Left renal cortex interstitium (tissue), 4 donors: ENCODE measurements at regions not wholly inside any gene's neighbourhood (a gene's known extent, or its start where the extent isn't known, plus 50 kb on each side); places are given as distances from the start of the nearest gene placed in this dataset.

Experiments
- DNase-seq, 4 donors: peaks; one replicate each; pipeline ENCODE4 v3.0.0-alpha.2; 2013; ENCODE audit warnings: low read depth in 4 of 4, low spot score in 2 of 4, missing footprints in 1 of 4

DNA sequence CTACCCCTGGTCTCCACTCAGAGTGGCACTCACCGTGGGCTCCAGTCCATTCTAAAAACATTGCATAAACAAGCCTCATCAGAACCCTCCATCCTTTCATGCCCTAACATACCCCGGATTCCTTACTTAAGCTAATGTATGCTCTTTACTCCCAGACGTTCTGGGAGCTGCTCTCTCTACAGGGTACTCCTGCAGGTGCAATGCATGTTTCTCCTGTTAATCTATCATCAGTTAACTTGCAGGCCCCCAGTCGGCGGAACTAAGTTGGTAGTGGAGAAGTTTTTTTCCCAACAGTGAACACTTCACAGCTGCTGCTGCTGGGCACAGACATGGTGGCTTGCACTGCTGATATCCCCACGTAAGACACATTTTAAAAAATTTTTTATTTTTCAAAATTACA, 161.6 kb upstream of the FAT1 start:
- no peak for DNase-seq

DNA sequence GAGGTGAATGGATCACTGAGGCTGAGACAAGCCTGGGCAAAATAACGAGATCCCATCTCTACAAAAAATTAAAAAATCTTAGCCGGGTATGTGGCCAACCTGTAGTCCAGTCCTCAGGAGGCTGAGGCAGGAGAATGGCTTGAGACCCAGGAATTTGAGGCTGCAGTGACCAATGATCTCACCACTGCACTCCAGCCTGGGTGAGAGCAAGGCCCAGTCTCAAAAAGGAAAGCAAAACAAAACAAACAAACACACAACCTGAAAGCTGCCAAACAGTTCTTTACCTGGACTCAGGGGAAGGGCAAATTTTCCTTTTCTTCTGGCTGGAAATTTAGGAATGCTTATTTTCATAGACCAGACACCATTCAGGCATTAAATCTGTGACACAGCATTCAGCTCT, 163.1 kb upstream of the FAT1 start:
- DNase-seq: no peak

DNA sequence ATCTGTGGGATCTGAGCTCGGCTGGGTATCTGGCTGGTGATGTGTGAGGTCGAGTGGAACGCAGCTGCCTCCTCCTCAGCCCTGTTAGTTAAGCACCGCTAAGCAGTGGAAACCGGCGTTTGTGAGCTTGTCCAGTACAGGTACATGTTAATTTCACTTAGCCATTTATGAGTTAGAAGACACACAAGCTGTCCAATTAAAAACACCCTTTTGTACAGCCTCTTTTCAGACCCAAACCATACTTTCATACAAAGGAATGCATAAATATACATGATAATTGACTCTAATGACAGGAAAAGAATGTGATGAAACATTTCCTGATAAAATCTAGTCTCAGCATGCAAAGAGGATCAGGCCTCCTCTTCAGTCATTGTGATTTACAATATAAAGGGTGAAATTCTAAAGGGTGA, 163.6 kb upstream of the FAT1 start:
- DNase-seq: peak in 1 of 4 donors; percentile 38

DNA sequence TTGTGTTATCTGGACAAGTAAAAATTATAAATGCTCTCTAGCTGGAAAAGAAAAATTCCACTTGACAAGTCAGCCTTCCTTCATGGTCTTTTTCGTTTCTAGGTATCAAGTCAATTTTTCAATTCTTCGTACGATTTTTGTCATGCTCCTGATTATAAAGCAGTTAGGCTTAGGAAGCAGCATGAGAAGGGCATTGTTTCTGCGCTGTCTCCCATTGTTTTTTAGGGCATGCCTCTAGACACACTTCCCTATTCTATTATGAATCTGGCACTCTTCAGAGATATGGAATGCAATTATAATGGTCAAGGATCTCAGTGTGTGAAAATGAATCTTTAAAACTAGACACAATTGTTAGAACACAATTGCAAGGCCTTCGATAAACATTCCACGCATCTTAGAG, 164.1 kb upstream of the FAT1 start:
- no peak for DNase-seq

DNA sequence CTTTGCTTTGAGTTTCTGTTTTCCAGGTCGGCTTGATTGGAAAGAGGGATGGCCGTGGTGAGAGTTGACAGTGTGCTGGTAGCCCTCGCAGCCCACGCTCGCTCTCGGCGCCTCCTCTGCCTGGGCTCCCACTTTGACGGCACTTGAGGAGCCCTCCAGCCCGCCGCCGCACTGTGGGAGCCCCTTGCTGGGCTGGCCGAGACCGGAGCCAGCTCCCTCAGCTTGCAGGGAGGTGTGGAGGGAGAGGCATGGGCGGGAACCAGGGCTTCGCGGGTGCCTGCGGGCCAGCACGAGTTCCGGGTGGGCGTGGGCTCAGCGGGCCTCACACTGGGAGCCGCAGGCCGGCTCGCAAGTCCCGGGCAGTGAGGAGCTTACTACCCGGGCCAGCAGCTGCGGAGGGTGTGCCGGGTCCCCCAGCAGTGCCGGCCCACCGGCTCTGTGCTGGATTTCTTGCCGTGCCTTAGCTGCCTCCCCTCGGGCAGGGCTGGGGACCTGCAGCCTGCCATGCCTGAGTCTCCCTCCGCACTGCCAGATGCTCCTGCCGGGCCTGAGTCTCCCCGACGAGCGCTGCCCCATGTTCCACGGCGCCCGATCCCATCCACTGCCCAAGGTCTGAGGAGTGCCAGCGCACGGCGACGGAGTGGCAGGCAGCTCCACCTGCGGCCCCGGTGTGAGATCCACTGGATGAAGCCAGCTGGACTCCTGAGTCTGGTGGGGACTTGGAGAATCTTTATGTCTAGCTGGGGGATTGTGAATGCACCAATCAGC, 166.4 kb upstream of the FAT1 start:
- DNase-seq: no peak

DNA sequence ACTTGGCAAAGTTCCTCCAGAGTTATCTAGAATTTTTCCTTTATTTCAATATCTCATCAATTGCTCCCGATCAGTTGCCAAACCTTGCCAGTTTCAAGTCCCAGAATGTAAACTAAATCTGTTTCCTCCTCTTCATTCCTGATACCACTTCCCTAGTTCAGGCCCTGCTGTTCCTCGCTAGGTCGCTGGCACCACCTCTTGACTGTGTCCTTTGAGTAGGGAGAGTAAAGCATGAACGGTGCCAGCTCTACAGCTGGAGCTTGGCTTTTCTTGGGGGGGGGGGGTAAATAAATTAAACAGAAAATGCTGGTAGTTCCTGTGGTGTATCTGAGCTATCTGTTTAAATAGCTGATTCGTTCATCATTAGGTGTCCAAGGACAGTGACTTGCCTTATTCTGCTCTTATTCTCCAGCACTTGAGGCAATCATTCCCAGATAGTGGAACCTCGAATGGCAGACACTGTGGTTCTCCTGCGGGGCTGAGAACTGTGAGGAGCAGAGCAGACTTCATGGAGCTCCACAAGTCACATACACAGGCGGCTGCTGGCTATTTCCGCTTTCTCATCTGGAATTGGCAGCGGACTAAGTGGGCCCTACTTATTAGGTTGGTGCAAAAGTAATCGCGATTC, 168.3 kb upstream of the FAT1 start:
- DNase-seq: no peak

DNA sequence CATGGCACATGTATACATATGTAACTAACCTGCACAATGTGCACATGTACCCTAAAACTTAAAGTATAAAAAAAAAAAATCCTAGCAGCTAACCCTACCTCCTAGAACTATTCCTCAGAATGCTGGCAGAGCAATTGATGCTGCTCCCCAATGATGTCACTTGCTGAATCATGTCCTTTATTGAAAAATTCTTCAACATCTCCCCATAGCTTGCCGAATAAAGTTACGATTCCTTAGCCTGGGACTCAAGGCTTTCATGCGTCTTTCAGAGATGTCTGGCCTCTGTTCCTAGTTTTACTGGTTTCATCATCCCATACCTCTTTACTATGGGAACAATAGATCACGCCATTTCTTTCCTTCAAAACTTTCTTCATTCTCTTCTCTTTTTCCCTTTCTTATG, 174.7 kb upstream of the FAT1 start:
- no peak for DNase-seq

DNA sequence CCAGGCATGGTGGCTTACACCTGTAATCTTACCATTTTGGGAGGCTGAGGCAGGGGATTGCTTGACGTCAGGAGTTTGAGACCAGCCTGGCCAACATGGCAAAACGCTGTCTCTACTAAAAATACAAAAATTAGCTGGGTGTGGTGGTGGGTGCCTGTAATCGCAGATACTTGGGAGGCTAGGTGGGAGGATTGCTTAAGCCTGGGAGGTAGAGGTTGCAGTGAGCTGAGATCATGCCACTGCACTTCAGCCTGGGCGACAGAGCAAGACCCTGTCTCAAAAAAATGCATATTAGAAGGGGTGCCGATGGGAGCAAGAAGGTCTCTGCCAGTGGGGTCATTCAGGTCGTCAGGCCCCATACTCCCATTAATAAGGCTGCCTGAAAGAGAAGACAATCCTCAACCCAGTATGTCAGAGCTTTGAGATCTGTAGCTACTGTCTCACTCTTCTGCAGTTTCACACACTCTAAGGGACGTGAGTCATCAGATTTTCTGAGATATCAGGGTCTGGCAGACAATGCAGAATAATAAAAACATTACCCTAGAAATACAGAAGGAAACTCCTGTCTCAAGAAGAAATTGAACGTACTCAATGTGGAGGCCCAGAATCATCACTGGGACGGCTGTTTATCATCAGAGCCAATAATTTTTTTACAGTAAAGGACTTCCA, 176.7 kb upstream of the FAT1 start:
- no peak for DNase-seq

DNA sequence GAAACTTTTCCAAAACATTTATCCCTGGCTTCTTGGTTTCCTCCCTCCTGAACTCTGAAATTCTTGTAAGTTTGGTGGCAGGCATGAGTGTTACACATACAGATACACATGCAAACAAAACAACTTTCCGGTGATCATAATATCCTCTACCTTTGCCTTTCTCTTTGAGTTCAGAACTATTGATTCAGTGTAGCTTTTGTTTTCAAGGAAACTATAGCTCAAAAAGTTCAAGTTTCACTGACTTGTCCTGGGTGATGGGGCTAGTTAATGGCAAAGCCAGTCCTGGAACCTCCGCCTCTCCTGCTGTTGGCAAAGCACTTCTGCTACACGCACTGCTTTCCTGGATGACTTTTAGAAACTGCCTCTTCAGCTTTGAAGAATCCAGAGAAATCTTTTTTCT, 177.3 kb upstream of the FAT1 start:
- DNase-seq: no peak

DNA sequence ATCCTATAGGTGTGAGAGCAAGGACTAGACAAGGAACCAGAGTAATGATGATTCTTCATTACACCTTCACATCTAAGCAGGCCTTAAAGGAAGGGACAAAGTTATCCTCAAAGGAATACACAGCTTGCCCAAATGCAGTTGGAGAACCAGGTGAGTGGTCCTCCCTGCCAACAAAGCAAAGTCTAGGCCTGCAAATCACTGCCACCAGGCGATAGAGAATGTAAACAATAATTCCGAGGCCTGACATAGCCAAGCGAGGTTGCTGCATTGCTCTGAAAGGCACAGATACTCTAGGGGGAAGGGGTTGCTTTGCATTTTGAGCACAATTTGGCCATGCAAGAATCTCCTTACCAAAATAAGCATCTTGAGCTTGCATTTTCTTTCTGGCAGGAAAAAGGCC, 178.2 kb upstream of the FAT1 start:
- DNase-seq: no peak

DNA sequence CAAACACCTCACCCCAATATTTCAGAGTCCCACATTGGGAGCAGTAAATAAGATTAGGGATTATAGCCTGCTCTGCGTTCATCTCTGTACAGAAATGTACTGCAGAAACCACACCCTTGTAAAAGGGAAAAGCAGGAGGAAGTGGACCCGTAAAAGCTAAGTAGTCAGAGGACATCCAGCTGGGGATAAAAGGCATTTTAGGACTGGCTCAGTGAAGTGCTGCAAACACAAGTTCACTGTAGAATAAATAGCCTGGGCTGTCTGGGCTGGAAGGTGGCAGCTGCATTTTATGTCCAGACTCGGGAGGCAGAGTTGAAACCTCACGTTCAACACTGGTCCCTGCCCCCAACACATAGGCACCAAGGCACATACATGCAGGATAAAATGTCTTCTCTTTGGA, 178.7 kb upstream of the FAT1 start:
- no peak for DNase-seq

DNA sequence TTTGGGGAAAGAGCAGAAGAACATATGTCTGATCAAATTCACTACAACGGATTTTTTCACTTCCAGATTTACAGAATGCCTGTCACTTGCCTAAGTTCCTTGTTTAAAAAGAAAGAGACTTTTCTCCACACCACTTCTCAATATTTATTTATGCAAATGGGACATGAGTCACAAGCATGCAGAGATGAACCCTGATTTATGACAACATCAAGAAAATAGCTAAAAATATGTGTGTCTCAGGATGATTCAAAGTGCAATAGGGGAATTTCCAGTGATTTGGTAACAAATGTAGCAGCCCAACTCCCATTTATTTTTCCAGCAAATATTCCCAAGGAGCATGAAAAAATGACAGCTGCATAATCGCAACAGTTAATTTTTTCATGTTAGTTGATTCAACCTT, 180.4 kb upstream of the FAT1 start:
- no peak for DNase-seq

DNA sequence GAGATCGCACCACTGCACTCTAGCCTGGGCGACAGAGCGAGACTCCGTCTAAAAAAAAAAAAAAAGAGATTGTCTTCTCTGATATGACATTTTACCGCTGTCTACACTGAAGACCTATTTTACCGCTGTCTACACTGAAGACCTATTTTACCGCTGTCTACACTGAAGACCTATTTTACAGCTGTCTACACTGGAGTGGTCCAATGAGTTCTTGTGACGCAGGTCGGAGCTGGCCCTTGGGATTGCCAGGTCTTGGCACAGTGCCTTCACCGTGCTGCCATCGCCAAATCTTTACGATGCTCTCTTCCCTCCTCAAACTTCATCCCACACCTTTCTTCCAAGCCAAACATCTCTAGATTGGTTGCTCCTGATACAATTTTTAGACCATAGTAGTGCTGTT, 183.1 kb upstream of the FAT1 start:
- no peak for DNase-seq

DNA sequence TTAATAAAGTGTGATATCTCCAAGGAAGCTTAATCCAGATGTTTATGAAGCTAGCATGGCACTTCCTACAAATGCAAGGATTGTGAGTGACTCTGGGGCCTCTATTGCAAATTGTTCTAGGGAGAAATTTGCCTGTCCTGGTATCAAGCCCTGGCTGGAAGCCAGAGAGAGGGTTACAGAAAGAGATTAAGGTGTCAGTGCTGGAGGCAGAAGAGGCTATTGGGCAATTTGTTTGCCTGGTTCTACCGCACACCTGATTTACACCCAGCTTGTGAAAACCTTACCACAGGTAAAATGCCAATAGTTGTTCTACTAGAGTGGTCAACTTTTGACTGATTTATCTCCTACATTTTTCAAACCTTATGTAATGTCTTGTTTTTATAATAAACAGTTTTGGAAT, 186.7 kb upstream of the FAT1 start:
- DNase-seq: no peak

DNA sequence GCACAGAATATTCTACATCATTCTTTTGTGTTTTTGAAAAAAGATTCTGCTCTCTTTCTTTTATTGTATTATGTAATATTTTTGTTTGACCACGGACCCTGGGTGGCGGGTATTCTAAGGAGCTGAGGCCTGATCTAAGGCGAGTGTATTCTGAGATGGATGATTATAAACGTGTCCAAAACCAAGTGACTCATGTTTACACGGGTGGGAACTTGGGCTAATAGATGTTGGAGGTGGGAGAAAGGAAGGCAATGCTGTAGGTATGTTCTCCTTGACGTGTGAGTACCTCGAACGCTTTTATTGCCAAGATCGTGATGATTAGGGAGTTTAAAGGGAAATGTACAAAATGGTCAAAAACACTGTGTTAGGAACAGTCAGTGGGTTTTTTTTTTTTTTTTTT, 188.9 kb upstream of the FAT1 start:
- DNase-seq: no peak

DNA sequence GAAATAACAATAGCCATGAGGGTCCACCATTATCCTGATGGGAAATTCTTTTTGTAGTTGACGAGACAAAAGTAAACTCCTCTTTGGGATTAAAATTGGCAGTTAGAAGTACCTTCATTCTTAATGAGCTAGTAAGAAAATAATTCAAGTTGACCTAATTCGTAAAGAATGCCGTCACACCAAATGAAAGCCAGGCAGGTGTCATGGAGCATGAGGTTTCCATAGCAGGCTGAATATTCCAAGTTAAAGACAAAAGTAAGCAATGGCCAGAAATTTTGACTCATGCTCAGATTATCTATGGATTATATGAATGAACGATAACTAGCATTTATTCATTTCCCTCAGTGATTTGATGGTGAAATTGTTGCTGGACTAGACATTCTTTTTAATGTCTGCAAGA, 192.2 kb upstream of the FAT1 start:
- no peak for DNase-seq

DNA sequence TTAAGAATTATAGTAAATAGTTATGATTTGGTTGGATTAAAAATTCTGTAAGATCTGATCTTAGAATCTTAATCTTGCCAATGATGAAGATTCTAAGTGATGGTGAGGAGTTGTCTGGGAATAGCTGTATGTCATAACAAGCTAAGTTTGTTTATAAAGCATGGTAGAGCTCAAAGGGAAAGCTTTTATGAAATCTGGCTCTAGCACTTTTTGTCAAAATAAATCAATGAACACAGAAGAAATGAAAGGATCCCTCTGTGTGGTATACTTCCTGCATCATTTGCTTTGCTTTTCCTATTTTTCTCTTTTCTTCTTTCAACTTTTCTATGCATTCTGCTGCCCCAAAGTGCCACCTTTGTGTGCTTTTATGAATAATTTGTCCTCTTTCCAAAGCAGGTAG, 193.5 kb upstream of the FAT1 start:
- DNase-seq: no peak

DNA sequence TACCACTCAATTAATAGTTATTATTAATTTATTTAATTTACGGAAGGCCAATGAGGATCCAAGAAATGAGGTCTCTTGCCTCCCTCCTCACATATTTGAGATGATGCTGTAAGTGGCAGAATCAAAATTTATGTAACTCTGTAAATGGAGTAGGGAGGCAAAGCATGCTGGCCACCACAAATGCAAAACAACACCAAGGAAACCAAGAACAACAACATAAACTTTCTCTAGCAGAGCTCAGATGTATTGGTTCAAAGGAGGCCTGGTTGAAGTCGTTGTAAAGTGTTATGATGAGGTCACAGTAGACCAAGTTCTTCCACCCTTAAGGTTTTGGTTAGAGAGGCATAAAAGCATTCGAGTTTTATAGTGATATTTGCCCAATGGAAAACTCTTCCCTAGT, 194.8 kb upstream of the FAT1 start:
- DNase-seq: no peak

DNA sequence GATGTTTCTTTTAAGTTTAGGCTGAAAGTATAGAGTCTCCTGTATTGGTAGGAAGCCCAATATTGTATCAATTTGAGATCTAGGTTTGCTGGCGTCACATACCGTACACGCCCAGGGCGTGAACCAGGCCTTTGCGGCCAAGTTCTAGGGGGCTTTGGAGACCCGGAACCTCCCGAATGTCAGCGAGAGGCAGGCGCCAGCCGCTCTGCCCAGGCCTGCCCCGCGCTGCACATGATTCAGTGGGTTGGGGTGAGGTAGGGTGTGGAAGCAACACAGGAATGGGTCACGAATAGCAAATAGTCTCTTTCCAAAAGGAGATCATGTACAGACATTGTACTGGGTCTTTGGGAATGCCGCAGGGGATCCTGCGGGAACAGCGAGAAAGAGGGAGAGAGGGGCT, 195.7 kb upstream of the FAT1 start:
- no peak for DNase-seq

DNA sequence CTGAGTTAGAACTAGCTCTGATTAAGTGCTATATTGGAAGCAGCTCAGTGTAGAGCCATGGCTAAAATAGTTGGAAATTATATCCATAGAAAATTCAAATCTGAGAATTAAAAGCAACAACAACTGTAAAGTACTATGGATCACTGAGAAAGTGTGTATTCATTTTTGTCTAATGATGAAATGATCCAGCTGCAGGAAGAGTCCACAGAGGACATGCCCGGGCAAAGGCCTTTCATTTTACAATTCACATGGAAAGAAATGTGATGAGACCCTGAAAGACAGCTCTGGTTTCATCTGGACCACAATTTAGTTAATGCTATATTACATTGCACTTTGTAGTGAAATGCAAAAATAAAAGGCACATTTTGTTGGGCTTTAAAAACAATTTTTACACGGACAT, 196.8 kb upstream of the FAT1 start:
- no peak for DNase-seq

DNA sequence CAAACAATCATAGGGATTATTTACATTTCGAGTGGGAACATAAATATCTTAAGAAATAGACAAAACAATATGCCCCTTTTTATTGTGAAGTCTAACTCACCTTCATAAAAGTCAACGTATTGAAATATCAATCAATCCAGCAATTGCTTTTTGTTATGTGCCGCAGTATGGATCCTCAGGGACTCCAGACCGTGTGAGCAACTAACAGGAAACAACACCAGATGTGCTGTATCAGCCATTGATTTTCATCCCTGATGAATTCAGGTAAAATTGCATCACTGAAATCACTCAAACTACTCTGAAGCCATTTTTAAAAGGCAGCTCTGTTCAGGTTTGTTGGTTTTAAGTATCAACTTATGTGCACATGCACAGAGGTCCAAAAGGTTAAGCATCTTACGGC, 197.3 kb upstream of the FAT1 start:
- no peak for DNase-seq

DNA sequence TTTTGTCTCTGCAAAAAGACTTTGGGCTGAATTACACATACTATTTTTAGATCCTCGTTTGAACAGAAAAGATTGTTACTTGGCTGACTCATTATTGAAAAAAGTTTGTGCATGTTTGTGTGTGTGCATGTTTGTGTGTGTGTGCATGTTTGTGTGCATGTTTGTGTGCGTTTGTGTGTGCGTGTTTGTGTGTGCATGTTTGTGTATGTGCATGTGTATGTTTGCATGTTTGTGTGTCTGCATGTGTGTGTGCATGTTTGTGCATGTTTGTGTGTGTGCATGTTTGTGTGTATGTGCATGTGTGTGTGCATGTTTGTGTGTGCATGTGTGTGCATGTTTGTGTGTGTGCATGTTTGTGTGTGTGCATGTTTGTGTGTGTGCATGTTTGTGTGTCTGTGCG, 201.1 kb upstream of the FAT1 start:
- DNase-seq: no peak
